HG03175 (cell line): ENCODE measurements at regions not wholly inside any gene's neighbourhood (a gene's known extent, or its start where the extent isn't known, plus 50 kb on each side); places are given as distances from the start of the nearest gene placed in this dataset.
"Not testable (repeated sequence)": the region's sequence is repeated elsewhere in the genome, so short reads cannot be mapped to it uniquely, and the experiment has no call there.

Experiments used
- ATAC-seq: cut with Tn5 transposase; IDR thresholded peaks from one replicate; pipeline ENCODE4 v1.9.1; 2021; ENCODE audit warnings: mild to moderate bottlenecking, moderate library complexity; ENCODE audit not compliant: unreplicated experiment

GRCh38 chr2:176832086-176832485, 380.5 kb upstream of the HNRNPA3 start:
- no peak for ATAC-seq

- ATAC-seq = no peak
Measured at GRCh38 chr2:176833671-176834070, 378.9 kb upstream of the HNRNPA3 start.

- ATAC-seq = no peak
Measured at GRCh38 chr2:176834226-176834625, 378.4 kb upstream of the HNRNPA3 start.

- no peak for ATAC-seq
Measured at GRCh38 chr2:176843208-176843607, 369.4 kb upstream of the HNRNPA3 start.

- no peak for ATAC-seq
Measured at GRCh38 chr2:176844461-176844860, 368.1 kb upstream of the HNRNPA3 start.

GRCh38 chr2:176845718-176846117, 366.9 kb upstream of the HNRNPA3 start:
- no peak for ATAC-seq

GRCh38 chr2:176847575-176847974, 365.0 kb upstream of the HNRNPA3 start:
- no peak for ATAC-seq

- ATAC-seq = no peak
Measured at GRCh38 chr2:176848844-176849243, 363.8 kb upstream of the HNRNPA3 start.

GRCh38 chr2:176851200-176851888, 361.2 kb upstream of the HNRNPA3 start:
- no peak for ATAC-seq

GRCh38 chr2:176851889-176852483, 360.6 kb upstream of the HNRNPA3 start:
- no peak for ATAC-seq

GRCh38 chr2:176852667-176853066, 359.9 kb upstream of the HNRNPA3 start:
- ATAC-seq = peak; percentile 96

GRCh38 chr2:176854062-176854461, 358.5 kb upstream of the HNRNPA3 start:
- no peak for ATAC-seq

- ATAC-seq = no peak
Measured at GRCh38 chr2:176854878-176855277, 357.7 kb upstream of the HNRNPA3 start.

GRCh38 chr2:176856683-176857082, 355.9 kb upstream of the HNRNPA3 start:
- ATAC-seq = no peak

GRCh38 chr2:176865336-176865735, 347.3 kb upstream of the HNRNPA3 start:
- ATAC-seq = no peak

GRCh38 chr2:176872406-176872805, 340.2 kb upstream of the HNRNPA3 start:
- ATAC-seq = no peak

GRCh38 chr2:176873403-176873802, 339.2 kb upstream of the HNRNPA3 start:
- ATAC-seq = no peak

- ATAC-seq = no peak
Measured at GRCh38 chr2:176876493-176877103, 336.0 kb upstream of the HNRNPA3 start.

GRCh38 chr2:176879426-176879995, 333.1 kb upstream of the HNRNPA3 start:
- ATAC-seq = no peak

GRCh38 chr2:176882045-176882444, 330.5 kb upstream of the HNRNPA3 start:
- not testable (repeated sequence) for ATAC-seq

GRCh38 chr2:176885001-176885643, 327.5 kb upstream of the HNRNPA3 start:
- ATAC-seq = no peak
